Heart left ventricle (tissue), 13 donors: ENCODE measurements at regions not wholly inside any gene's neighbourhood (a gene's known extent, or its start where the extent isn't known, plus 50 kb on each side); places are given as distances from the start of the nearest gene placed in this dataset.

Source experiments
- POLR2A ChIP-seq, 2 donors: fragments of 450-650 bp; IDR thresholded peaks; one replicate each; pipeline ENCODE4 v1.6.1; 2017; ENCODE audit warnings: antibody characterized with exemption in 2 of 2, mild to moderate bottlenecking in 2 of 2, moderate library complexity in 2 of 2
- TF ChIP-seq, protein P1 (sequence below), 12 donors: fragments of 200-600 bp; sonication (generic) in 4 of 12; IDR thresholded peaks; one replicate each; pipeline versions ENCODE4 v1.5.0 to v1.8.0; 2018 to 2022; ENCODE audit warnings: antibody characterized with exemption in 12 of 12, mild to moderate bottlenecking in 5 of 12
- donor health status: ischemic (EF 13 %, LVEDD 7.1; RV severe dilation, severe dysfunction).
- donor health status: DM: no; HTN: yes; CAD: no.
- donor health status: DM: no; HTN: no; CAD: no.
- donor health status: ischemic (EF 25% LVEDD 6.9; RV normal size, moderate dysfunction).
- donor health status: ischemic (EF 25% LVEDD 5.7; RV mildly dilated, moderate dysfunction).
- donor health status: ischemic (EF 35%, LVEDD 5.7; RV mildly dilated, moderate dysfunction).
- donor health status: nonischemic (EF 11% LVEDD 7.7; RV severe dilation, severe dysfunction).
- donor health status: DM: yes; HTN: yes; CAD: no.
- donor health status: PGD.
- donor health status: ischemic (EF 29% LVEDD 5.4; RV normal size, mild dysfunction).
- donor health status: nonischemic (EF 23%, LVEDD 6.1; RV moderate dilation, normal function).

GRCh38 chr2:88813612-88814011 lies 122.1 kb downstream of the RPIA start:
- TF ChIP-seq, protein P1, sequence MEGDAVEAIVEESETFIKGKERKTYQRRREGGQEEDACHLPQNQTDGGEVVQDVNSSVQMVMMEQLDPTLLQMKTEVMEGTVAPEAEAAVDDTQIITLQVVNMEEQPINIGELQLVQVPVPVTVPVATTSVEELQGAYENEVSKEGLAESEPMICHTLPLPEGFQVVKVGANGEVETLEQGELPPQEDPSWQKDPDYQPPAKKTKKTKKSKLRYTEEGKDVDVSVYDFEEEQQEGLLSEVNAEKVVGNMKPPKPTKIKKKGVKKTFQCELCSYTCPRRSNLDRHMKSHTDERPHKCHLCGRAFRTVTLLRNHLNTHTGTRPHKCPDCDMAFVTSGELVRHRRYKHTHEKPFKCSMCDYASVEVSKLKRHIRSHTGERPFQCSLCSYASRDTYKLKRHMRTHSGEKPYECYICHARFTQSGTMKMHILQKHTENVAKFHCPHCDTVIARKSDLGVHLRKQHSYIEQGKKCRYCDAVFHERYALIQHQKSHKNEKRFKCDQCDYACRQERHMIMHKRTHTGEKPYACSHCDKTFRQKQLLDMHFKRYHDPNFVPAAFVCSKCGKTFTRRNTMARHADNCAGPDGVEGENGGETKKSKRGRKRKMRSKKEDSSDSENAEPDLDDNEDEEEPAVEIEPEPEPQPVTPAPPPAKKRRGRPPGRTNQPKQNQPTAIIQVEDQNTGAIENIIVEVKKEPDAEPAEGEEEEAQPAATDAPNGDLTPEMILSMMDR (IDR thresholded peaks at IDR 0.05), result peak in 6 of 12 donors; percentile 8 to 20 (median 9)
- TF ChIP-seq POLR2A (IDR thresholded peaks at IDR 0.05), result no peak
